Prostate gland (tissue), 2 donors: ENCODE measurements at regions not wholly inside any gene's neighbourhood (a gene's known extent, or its start where the extent isn't known, plus 50 kb on each side); places are given as distances from the start of the nearest gene placed in this dataset.

Experiments used
- POLR2A ChIP-seq: fragments of 450-650 bp; IDR thresholded peaks from one replicate; pipeline ENCODE4 v1.6.1; 2016; ENCODE audit warnings: antibody characterized with exemption, mild to moderate bottlenecking
- TF ChIP-seq, protein P1 (sequence below), 4 experiments: fragments of 200-600 bp in 2 of 4; fragments of 450-650 bp in 2 of 4; sonication (generic) in 2 of 4; IDR thresholded peaks; 1 replicate in 3 of 4; 2 replicates in 1 of 4; pipeline ENCODE4 v1.5.1; 2016 to 2019; ENCODE audit warnings: antibody characterized with exemption in 4 of 4, mild to moderate bottlenecking in 2 of 4, moderate library complexity in 2 of 4

DNA sequence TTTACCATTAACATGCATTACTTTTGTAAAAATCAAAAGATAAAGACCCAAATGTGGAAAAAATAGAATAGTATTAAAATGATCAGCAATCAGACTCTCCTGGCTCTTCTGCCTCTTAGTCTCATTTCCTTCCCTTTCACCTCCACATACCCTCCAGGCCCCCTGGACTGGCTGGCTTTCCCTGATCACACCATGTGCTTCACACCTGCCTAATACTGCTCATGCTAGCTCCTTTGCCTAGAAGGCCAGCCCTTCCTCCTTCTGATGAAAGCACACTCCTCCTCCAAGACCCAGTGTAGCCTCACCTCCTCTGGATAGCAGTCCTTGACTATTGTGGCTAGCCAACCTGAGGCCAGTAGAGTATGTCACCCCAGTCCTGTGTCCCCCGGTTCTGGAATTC, 182.0 kb upstream of the HEY2 start:
- TF ChIP-seq, protein P1, sequence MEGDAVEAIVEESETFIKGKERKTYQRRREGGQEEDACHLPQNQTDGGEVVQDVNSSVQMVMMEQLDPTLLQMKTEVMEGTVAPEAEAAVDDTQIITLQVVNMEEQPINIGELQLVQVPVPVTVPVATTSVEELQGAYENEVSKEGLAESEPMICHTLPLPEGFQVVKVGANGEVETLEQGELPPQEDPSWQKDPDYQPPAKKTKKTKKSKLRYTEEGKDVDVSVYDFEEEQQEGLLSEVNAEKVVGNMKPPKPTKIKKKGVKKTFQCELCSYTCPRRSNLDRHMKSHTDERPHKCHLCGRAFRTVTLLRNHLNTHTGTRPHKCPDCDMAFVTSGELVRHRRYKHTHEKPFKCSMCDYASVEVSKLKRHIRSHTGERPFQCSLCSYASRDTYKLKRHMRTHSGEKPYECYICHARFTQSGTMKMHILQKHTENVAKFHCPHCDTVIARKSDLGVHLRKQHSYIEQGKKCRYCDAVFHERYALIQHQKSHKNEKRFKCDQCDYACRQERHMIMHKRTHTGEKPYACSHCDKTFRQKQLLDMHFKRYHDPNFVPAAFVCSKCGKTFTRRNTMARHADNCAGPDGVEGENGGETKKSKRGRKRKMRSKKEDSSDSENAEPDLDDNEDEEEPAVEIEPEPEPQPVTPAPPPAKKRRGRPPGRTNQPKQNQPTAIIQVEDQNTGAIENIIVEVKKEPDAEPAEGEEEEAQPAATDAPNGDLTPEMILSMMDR (IDR thresholded peaks at IDR 0.05) = no peak
- no peak for TF ChIP-seq POLR2A
